H9 (cell line): ENCODE measurements at regions not wholly inside any gene's neighbourhood (a gene's known extent, or its start where the extent isn't known, plus 50 kb on each side); places are given as distances from the start of the nearest gene placed in this dataset.

Source experiments
- DNase-seq: peaks from one replicate; pipeline ENCODE4 v3.0.0-alpha.2; 2017
- H2AFZ ChIP-seq: one replicate; pipeline ENCODE4 v1.6.1; 2013; ENCODE audit warnings: mild to moderate bottlenecking, low read length, control low read depth, moderate library complexity
- H2AK5ac ChIP-seq: 2 replicates; pipeline ENCODE4 v1.6.1; 2013; ENCODE audit warnings: low read length, control low read depth, mixed read lengths; ENCODE audit not compliant: insufficient read length
- H2BK120ac ChIP-seq: one replicate; pipeline ENCODE4 v1.6.1; 2013; ENCODE audit warnings: low read depth, mild to moderate bottlenecking, low read length, control low read depth, inconsistent platforms; ENCODE audit not compliant: poor library complexity, severe bottlenecking
- H2BK12ac ChIP-seq: 2 replicates; pipeline ENCODE4 v1.6.1; 2013; ENCODE audit warnings: low read length, control low read depth, mixed read lengths, low read depth; ENCODE audit not compliant: insufficient read length
- H2BK15ac ChIP-seq: 2 replicates; pipeline ENCODE4 v1.6.1; 2013; ENCODE audit warnings: low read depth, low read length, control low read depth
- H2BK20ac ChIP-seq: one replicate; pipeline ENCODE4 v1.6.1; 2013; ENCODE audit warnings: low read depth, mild to moderate bottlenecking, low read length, control low read depth, inconsistent platforms; ENCODE audit not compliant: poor library complexity, severe bottlenecking
- H2BK5ac ChIP-seq: 2 replicates; pipeline ENCODE4 v1.6.1; 2013; ENCODE audit warnings: low read length, control low read depth, mixed read lengths; ENCODE audit not compliant: insufficient read length
- H3K14ac ChIP-seq: 2 replicates; pipeline ENCODE4 v1.6.1; 2013; ENCODE audit warnings: low read length, control low read depth; ENCODE audit not compliant: insufficient read depth
- H3K18ac ChIP-seq: 2 replicates; pipeline ENCODE4 v1.6.1; 2013; ENCODE audit warnings: low read depth, mild to moderate bottlenecking, mixed read lengths, low read length, control low read depth; ENCODE audit not compliant: insufficient read length
- H3K23ac ChIP-seq: 2 replicates; pipeline ENCODE4 v1.6.1; 2013; ENCODE audit warnings: low read length, control low read depth, mixed read lengths, low read depth; ENCODE audit not compliant: insufficient read length
- H3K23me2 ChIP-seq: 2 replicates; pipeline ENCODE4 v1.6.1; 2013; ENCODE audit warnings: low read depth, mild to moderate bottlenecking, mixed read lengths, low read length, control low read depth; ENCODE audit not compliant: insufficient read length, poor library complexity, severe bottlenecking
- H3K27ac ChIP-seq: 2 replicates; pipeline ENCODE4 v1.5.1; 2013; ENCODE audit warnings: low read length, control low read depth, mixed read lengths, low read depth; ENCODE audit not compliant: insufficient read length
- H3K27me3 ChIP-seq: 2 replicates; pipeline ENCODE4 v1.6.1; 2013; ENCODE audit warnings: low read length, control low read depth, inconsistent platforms; ENCODE audit not compliant: insufficient read depth
- H3K4ac ChIP-seq: 2 replicates; pipeline ENCODE4 v1.6.1; 2013; ENCODE audit warnings: low read depth, mild to moderate bottlenecking, control low read depth, inconsistent platforms, low read length, moderate library complexity
- H3K4me1 ChIP-seq: 2 replicates; pipeline ENCODE4 v1.6.1; 2013; ENCODE audit warnings: low read length, control low read depth, inconsistent platforms; ENCODE audit not compliant: insufficient read depth
- H3K4me2 ChIP-seq: 2 replicates; pipeline ENCODE4 v1.6.1; 2013; ENCODE audit warnings: low read length, control low read depth, mixed read lengths; ENCODE audit not compliant: insufficient read length, insufficient read depth
- H3K56ac ChIP-seq: 2 replicates; pipeline ENCODE4 v1.6.1; 2013; ENCODE audit warnings: low read depth, mild to moderate bottlenecking, mixed read lengths, low read length, control low read depth; ENCODE audit not compliant: insufficient read length
- H3K79me1 ChIP-seq: 2 replicates; pipeline ENCODE4 v1.6.1; 2013; ENCODE audit warnings: low read depth, mild to moderate bottlenecking, moderate library complexity, low read length, control low read depth, inconsistent platforms; ENCODE audit not compliant: insufficient read depth, poor library complexity, severe bottlenecking
- H3K79me2 ChIP-seq: 2 replicates; pipeline ENCODE4 v1.6.1; 2013; ENCODE audit warnings: low read length, control low read depth, inconsistent platforms; ENCODE audit not compliant: insufficient read depth
- H3K9ac ChIP-seq: 2 replicates; pipeline ENCODE4 v1.6.1; 2013; ENCODE audit warnings: low read length, control low read depth, mixed read lengths; ENCODE audit not compliant: insufficient read length; ENCODE audit errors: extremely low read depth
- H3K9me3 ChIP-seq: one replicate; pipeline ENCODE4 v1.6.1; 2013; ENCODE audit warnings: low read depth, low read length, inconsistent platforms; ENCODE audit not compliant: control insufficient read depth
- H3T11ph ChIP-seq: one replicate; pipeline ENCODE4 v1.6.1; 2013; ENCODE audit warnings: mild to moderate bottlenecking, low read length, control low read depth, inconsistent platforms
- H4K20me1 ChIP-seq: one replicate; pipeline ENCODE4 v1.6.1; 2013; ENCODE audit not compliant: control insufficient read depth, insufficient read length, insufficient read depth
- H4K5ac ChIP-seq: 2 replicates; pipeline ENCODE4 v1.6.1; 2013; ENCODE audit warnings: low read depth, mild to moderate bottlenecking, mixed read lengths, low read length, control low read depth; ENCODE audit not compliant: insufficient read length
- H4K8ac ChIP-seq: replicated peaks from 2 replicates; pipeline ENCODE4 v1.6.1; 2013; ENCODE audit warnings: low read length, control low read depth, mixed read lengths, low read depth; ENCODE audit not compliant: insufficient read length
- H4K91ac ChIP-seq: 2 replicates; pipeline ENCODE4 v1.6.1; 2013; ENCODE audit warnings: low read depth, mild to moderate bottlenecking, moderate library complexity, mixed read lengths, low read length, control low read depth; ENCODE audit not compliant: insufficient read length
- H3K27ac Mint-ChIP-seq, 3 experiments: 2 replicates in 2 of 3; 3 replicates in 1 of 3; pipeline ENCODE4 v1.8.0; 2020 to 2021; ENCODE audit warnings: mixed read lengths in 3 of 3, mild to moderate bottlenecking in 1 of 3, moderate library complexity in 1 of 3
- H3K27me3 Mint-ChIP-seq: 2 replicates; pipeline ENCODE4 v1.8.0; 2021; ENCODE audit warnings: low read depth, mild to moderate bottlenecking, moderate library complexity, mixed read lengths
- H3K36me3 Mint-ChIP-seq, 3 experiments: 2 replicates in 2 of 3; 3 replicates in 1 of 3; pipeline ENCODE4 v1.8.0; 2020 to 2021; ENCODE audit warnings: low read depth in 3 of 3, mixed read lengths in 3 of 3; ENCODE audit not compliant: insufficient read depth in 1 of 3
- H3K4me1 Mint-ChIP-seq, 2 experiments: 2 replicates each; pipeline ENCODE4 v1.8.0; 2020; ENCODE audit warnings: mixed read lengths in 2 of 2
- H3K4me3 Mint-ChIP-seq, 2 experiments: 2 replicates in 1 of 2; 3 replicates in 1 of 2; pipeline ENCODE4 v1.8.0; 2020 to 2021; ENCODE audit warnings: mild to moderate bottlenecking in 2 of 2, mixed read lengths in 2 of 2, moderate library complexity in 1 of 2
- H3K9me3 Mint-ChIP-seq, 2 experiments: 2 replicates in 1 of 2; 3 replicates in 1 of 2; pipeline ENCODE4 v1.8.0; 2020; ENCODE audit warnings: mild to moderate bottlenecking in 2 of 2, mixed read lengths in 2 of 2, moderate library complexity in 1 of 2
- CTCF ChIP-seq: fragments of 200-600 bp; sonication (generic); conservative IDR thresholded peaks from 3 replicates; pipeline ENCODE4 v1.8.0; 2021; ENCODE audit warnings: antibody characterized with exemption, mild to moderate bottlenecking
- WGBS: extraction: QIAGEN DNeasy Blood & Tissue Kit; methylation state at CpG from one replicate; pipeline ENCODE4 v1.1.7; 2013; ENCODE audit warnings: missing lambda C conversion rate, low lambda C conversion rate, mixed read lengths; ENCODE audit not compliant: insufficient read length; ENCODE audit errors: extremely low coverage; 5-methylcytosine and 5-hydroxymethylcytosine counted together

GRCh38 chr17:53428913-53429312 lies 393.8 kb upstream of the KIF2B start:
- Histone ChIP-seq H3K18ac (no peak overlapping the region), H2BK5ac (no peak overlapping the region), H3T11ph (no peak overlapping the region), H3K9ac (no peak overlapping the region), H3K79me2 (no peaks in the 10 kb centered on the region), H4K5ac (no peak overlapping the region), H3K4ac (no peak overlapping the region), H3K27ac (no peak overlapping the region), H2BK120ac (no peak overlapping the region), H2AFZ (no peak overlapping the region), H3K56ac (no peak overlapping the region), H2BK20ac (no peak overlapping the region), H2BK12ac (no peak overlapping the region), H3K79me1 (no peaks in the 10 kb centered on the region), H3K4me1 (no peaks in the 10 kb centered on the region), H4K20me1 (no peaks in the 10 kb centered on the region), H2BK15ac (no peak overlapping the region), H3K27me3 (no peaks in the 10 kb centered on the region), H4K91ac (no peak overlapping the region), H3K14ac (no peak overlapping the region), H3K23me2 (no peaks in the 10 kb centered on the region), H4K8ac (no peak overlapping the region), H3K23ac (no peak overlapping the region), H3K4me2 (no peak overlapping the region), H3K9me3 (peaks cover 24% of the 10 kb centered on the region), H2AK5ac (no peak overlapping the region)
- H3K9me3 Mint-ChIP-seq, result peaks cover 27 to 36% of the 10 kb centered on the region in 2 experiments
- no peak overlapping the region; a peak in 1 of 7 replicates for H3K27ac Mint-ChIP-seq
- no peak for DNase-seq
- TF ChIP-seq CTCF, result no peak
- H3K36me3 Mint-ChIP-seq, result peaks cover 31 to 40% (median 34%) of the 10 kb centered on the region in 3 experiments
- H3K4me3 Mint-ChIP-seq, result no peak overlapping the region
- no CpG with 5 or more reads among the region's 1 CpG for WGBS
- peaks cover 23 to 30% of the 10 kb centered on the region in 2 experiments for H3K4me1 Mint-ChIP-seq
- no peaks in the 10 kb centered on the region for H3K27me3 Mint-ChIP-seq
